RCC 7860 (cell line): ENCODE measurements at regions not wholly inside any gene's neighbourhood (a gene's known extent, or its start where the extent isn't known, plus 50 kb on each side); places are given as distances from the start of the nearest gene placed in this dataset.
"Not testable (repeated sequence)": the region's sequence is repeated elsewhere in the genome, so short reads cannot be mapped to it uniquely, and the experiment has no call there.

Source experiments
- DNase-seq: peaks from one replicate; pipeline ENCODE4 v3.0.0-alpha.2; 2015; ENCODE audit warnings: low spot score
- FAIRE-seq: peaks from 2 replicates; lab custom pipeline; 2012; peaks lifted over from hg19 to GRCh38; lab: Jason Lieb, UNC

DNA sequence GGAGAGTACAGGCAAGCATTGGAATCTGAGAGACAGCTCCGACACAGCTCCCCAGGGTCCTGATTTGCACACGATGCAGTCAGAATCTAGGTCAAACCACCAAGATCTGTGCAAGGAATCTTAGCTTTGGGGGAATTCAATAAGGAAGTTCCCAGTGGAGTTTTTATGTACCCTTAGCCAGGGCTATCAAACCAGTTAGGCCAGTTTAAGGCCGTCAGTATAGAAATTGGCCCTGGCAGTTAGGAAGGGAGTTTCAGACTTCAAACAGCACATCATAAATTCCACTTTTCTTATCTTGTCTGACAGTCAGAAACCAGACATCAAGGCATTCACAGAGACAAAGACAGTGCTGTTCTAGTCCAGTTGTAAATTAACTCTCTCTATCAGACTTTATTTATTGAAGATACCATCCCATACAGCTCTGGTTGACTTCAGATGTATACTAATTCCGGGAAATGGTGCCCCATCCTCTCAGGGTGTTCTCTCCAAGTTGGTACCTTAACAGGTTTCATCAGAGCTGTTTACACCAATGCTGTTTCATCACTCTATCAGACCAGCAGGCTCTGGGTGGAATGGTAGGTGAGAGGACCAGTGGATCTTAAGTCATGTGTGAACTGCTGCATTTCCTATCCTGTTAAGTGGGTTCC, 157.5 kb upstream of the ATF7IP start:
- no peak for DNase-seq
- FAIRE-seq = no peak

- DNase-seq (no peak), FAIRE-seq (no peak)
Measured at GRCh38 chr12:14211947-14212387, 153.5 kb upstream of the ATF7IP start.

- FAIRE-seq (no peak), DNase-seq (no peak)
Measured at GRCh38 chr12:14213542-14213941, 151.9 kb upstream of the ATF7IP start.

- no peak for FAIRE-seq
- no peak for DNase-seq
Measured at GRCh38 chr12:14214495-14214894, 151.0 kb upstream of the ATF7IP start.

- FAIRE-seq, DNase-seq: not testable (repeated sequence)
Measured at GRCh38 chr12:14215949-14216348, 149.5 kb upstream of the ATF7IP start.

DNA sequence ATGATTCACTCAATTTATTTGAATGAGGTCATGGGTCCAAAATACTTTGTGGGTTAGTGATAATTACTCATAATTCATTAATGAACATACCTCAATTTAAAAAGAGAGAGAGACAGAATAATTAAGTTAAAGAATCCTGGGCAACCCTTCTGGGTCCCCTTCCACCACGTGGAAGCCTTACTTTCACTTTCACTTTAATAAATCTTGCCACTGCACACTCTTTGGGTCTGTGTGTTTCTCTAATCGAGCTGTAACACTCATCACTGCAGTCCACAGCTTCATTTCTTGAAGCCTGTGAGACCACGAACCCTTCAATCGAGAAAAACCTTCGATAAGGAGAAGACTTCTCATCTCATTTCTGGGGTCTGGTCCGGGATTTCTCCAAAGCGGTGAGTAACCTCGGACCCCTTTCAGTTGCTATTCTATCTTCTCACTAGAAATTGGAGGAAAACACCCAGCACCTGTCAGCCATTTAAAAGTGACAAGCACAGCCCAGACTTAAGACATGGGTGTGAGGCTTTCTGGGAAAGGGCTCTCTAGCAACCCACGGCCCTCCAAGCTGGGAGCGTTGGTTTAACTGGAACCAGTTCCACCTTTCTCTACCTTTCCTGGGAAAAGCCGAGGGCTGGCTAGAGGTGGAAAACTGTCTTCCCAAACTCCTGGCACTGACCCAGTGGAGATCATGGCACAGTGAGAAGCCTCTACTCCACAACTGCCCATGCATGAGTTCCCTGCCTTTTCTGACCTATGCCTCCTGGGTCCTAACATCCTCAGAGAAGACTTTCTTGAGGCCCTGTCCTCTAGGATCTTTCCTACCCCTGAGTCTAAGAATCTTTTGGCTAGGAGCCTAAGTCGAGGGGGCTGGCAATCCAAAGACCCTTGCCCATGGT, 148.8 kb upstream of the ATF7IP start:
- DNase-seq = no peak
- FAIRE-seq = no peak

GRCh38 chr12:14219156-14219555, 146.3 kb upstream of the ATF7IP start:
- FAIRE-seq = no peak
- DNase-seq = no peak

GRCh38 chr12:14219670-14220069, 145.8 kb upstream of the ATF7IP start:
- not testable (repeated sequence) for DNase-seq, FAIRE-seq

DNA sequence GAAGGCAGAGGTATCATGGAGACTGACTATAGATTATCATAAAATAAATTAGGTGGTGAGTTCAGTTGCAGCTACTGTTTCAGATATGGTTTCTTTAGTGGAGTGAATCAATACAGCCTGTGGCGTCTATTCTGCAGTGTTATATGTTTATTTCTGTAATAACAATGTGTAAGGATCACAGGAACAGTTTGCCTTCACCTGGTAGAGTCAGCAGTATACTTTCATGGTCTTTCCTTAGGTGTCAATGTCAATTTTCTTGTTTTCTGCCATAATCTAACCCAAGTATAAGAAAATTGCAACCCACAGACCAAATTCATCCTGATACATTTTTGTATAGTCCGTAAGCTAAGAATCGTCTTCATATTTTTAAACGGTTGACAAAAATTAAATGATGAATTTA, 140.4 kb upstream of the ATF7IP start:
- FAIRE-seq (no peak), DNase-seq (no peak)

- FAIRE-seq, DNase-seq: not testable (repeated sequence)
Measured at GRCh38 chr12:14235176-14235575, 130.3 kb upstream of the ATF7IP start.

GRCh38 chr12:14236641-14237040, 128.8 kb upstream of the ATF7IP start:
- FAIRE-seq, DNase-seq: not testable (repeated sequence)

GRCh38 chr12:14238221-14238792, 127.2 kb upstream of the ATF7IP start:
- FAIRE-seq = peak; percentile 62
- DNase-seq = no peak

DNA sequence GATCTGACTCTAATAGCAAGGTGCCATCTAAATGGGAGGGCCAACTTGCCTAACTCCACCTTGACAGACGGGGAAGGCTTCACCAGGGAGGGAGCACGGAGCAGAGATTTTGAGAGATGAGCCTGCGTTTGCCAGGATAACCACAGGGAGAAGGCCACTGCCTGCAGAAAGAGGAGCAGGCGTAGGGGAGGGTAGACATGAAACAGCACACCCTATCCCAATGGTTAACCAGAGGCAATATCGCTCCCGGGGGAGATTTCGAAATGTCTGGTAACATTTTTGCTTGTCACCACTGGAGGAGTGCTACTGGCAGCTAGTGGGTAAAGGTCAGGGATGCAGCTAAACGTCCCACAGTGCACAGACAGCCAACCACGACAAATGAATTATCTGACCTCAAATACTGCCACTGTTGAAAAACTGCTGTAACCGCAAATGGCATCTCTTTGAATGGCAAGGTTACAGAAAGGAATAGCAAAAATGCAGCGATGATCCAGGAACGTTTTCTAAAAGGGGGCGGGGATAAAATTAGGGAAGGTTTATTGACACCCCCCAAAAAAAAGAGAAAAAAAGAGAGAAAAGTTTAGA, 126.0 kb upstream of the ATF7IP start:
- DNase-seq = peak; percentile 22
- no peak for FAIRE-seq

DNA sequence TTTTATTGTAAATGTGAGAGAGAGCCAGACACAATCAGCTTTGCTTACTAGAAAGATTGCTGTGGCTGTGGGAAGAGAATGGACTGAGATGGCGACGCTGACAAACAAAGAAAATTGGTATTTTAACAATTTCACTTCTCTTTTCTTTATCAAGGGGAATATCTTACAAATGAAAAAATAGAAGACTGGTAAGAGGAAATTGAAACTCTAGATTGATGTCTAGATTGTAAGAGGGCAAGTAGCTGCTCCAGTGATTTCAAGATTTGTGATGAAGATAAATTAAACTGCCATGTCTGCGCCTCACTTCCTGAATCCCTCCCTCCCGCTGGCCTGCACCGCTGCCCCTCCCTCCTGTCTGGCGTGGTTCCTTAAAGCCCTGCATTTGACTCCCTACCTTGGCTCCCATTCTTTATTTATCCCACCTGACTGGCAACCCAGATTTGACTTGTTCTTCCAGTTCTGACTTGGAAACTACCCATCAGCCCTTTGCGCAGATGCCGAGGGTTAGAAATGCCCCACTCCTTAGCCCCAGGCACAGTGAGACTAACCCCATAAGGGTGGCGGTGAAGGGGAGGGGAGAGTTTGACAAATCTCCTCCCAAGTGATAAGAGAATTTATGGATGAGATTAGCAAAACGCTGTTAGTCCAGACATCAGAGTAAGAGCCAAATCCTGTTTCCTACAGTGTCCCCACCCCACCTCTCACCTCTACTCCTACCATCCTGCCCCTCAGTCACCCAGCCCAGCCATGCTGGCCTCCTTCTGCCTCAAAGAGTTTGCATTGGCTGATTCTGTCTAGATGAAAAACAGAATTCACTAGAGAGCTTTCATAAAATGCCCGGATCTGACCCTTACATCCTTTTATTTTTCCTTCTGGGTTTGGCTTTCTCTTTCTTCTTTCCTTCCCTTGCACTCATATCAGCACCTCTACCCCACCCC, 125.3 kb upstream of the ATF7IP start:
- no peak for FAIRE-seq
- DNase-seq = no peak

DNA sequence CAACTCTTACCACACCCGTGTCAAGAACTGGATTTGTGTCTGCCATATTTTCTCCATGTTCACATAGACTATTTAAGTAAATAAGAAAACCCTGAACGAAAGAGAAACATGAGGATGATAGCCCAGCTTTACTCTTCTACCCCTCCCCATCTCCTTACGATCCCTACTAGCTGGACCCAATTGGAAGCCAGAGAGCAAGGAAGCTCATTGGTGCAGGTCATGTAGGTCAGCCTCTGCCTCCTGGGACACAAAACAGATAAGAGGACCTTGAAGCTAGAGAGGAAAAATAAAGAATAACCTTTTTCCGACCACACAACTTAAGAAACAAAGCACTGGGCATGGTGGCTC, 124.6 kb upstream of the ATF7IP start:
- DNase-seq (no peak), FAIRE-seq (no peak)

- not testable (repeated sequence) for FAIRE-seq, DNase-seq
Measured at GRCh38 chr12:14242825-14243224, 122.7 kb upstream of the ATF7IP start.

DNA sequence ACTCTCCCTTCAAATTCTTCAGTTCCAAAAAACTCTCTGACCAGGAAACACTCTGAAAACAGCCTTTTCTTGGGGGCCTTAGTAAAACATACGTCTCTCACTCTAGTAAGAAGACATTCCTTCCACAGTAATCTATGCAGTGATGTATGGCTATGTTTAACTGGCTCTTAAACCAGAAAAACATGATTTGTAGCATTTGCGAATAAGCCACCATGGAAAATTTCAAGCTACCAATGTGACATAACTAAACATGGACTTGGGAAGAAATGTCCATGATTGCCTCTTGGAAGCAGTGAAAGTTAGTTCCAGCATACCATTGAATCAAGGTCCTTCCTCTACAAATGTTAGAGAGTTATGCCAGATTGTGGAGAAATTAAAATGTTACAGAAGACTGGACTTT, 121.5 kb upstream of the ATF7IP start:
- no peak for DNase-seq
- no peak for FAIRE-seq

DNA sequence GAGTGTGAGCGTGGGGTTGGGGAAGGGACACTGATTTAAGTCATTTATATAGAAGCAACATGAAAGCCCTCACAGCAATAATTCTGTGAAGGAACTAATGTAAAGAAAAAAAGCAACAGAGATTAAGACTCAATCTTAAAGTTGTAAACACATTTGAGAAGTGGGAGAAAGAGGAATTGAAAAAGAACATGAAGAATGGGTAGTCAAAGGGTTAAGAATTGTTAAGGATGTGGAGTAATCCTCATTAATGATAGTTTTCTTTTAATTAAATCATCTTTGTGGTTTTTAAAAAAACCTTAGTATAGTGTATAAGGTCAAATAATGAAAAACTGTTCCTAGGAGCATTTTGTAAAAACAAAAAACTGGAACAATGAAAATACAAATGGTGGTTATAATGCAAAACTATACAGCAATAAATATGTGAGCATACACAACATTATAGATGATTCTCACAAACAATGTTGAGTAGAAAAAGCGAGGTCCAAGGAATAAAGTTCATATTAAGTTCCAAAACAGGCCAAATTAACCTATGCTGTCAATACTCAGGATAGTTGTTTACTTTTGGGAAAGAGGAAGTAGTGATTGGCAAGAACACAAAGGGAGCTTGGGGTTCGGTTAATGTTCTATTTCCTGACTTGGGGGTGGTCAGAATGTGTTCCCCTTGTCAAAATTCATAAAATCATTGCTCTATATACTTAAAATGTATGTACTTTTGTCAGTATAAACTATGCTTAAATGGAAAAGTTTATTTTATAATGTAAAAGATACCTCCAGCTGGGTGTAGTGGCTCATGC, 120.4 kb upstream of the ATF7IP start:
- no peak for FAIRE-seq

DNA sequence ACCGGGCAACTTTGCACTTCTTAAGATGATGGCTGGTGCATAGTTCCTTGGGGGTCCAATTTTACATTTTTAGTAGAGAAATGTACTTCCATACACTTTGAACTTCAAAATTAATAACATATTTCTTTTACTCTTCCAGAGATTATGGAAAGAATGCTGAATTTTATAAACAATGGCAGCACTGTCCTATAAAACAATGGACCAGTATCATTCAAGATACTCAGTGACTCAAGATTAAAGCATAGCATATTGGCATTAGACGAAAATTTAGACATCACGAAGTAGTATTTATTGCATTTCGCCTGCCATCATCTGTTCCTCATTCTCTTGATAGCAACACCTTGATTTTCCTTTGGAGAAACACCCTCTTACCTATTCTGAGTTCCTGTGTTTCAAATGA, 118.3 kb upstream of the ATF7IP start:
- FAIRE-seq = no peak

More for the DNA sequence above, 120.4 kb upstream of the ATF7IP start:
- no peak for DNase-seq

GRCh38 chr12:14249368-14249767, 116.1 kb upstream of the ATF7IP start:
- FAIRE-seq (no peak), DNase-seq (no peak)

More for the DNA sequence above, 118.3 kb upstream of the ATF7IP start:
- DNase-seq = no peak
